CD4-positive, alpha-beta T cell (primary cell): ENCODE measurements at regions not wholly inside any gene's neighbourhood (a gene's known extent, or its start where the extent isn't known, plus 50 kb on each side); places are given as distances from the start of the nearest gene placed in this dataset.
"Not testable (repeated sequence)": the region's sequence is repeated elsewhere in the genome, so short reads cannot be mapped to it uniquely, and the experiment has no call there.

Experiments used
- ATAC-seq: fragments of 200-7000 bp; cut with Tn5 transposase; one replicate; pipeline ENCODE4 v1.10.0; 2022; ENCODE audit warnings: mild to moderate bottlenecking; ENCODE audit not compliant: poor library complexity
- CTCF ChIA-PET: fragments of 350-600 bp; sonication (Branson Sonifier 250); formaldehyde crosslinking; loops from one replicate; lab custom pipeline; 2021; ENCODE audit warnings: antibody characterized with exemption, inconsistent platforms; lab: Charles Lee
- POLR2A ChIA-PET: fragments of 350-600 bp; sonication (Branson Sonifier 250); formaldehyde crosslinking; loops from one replicate; lab custom pipeline; 2021; ENCODE audit warnings: antibody characterized with exemption, inconsistent platforms; lab: Charles Lee
- DNase-seq, 14 experiments: peaks; one replicate each; pipeline ENCODE4 v3.0.0-alpha.2; 2013 to 2020; ENCODE audit warnings: mixed read lengths in 2 of 14
- H3K27ac ChIP-seq, 2 donors: one replicate each; pipeline versions ENCODE4 v1.5.1 to v1.7.0; 2013; ENCODE audit warnings: low read length in 2 of 2, low read depth in 1 of 2, mild to moderate bottlenecking in 1 of 2
- H3K27me3 ChIP-seq, 2 experiments: 1 replicate in 1 of 2; 2 replicates in 1 of 2; pipeline versions ENCODE4 v1.6.1 to v1.7.0; 2013; ENCODE audit warnings: low read length in 2 of 2, control low read depth in 1 of 2, mild to moderate bottlenecking in 1 of 2, moderate library complexity in 1 of 2; ENCODE audit not compliant: insufficient read depth in 2 of 2, control insufficient read depth in 1 of 2
- H3K36me3 ChIP-seq: one replicate; pipeline ENCODE4 v1.6.1; 2013; ENCODE audit warnings: low read length, control low read depth; ENCODE audit not compliant: insufficient read depth
- H3K4me1 ChIP-seq: one replicate; pipeline ENCODE4 v1.6.1; 2013; ENCODE audit warnings: low read length, control low read depth; ENCODE audit not compliant: insufficient read depth
- H3K4me3 ChIP-seq: one replicate; pipeline ENCODE4 v1.5.1; 2013; ENCODE audit warnings: mild to moderate bottlenecking, low read length, moderate library complexity
- H3K9me3 ChIP-seq, 2 experiments: 1 replicate in 1 of 2; 2 replicates in 1 of 2; pipeline versions ENCODE4 v1.6.1 to v1.7.0; 2013; ENCODE audit warnings: low read length in 2 of 2, mild to moderate bottlenecking in 2 of 2, control low read depth in 1 of 2, moderate library complexity in 1 of 2; ENCODE audit not compliant: control insufficient read depth in 1 of 2, insufficient read depth in 1 of 2
- H3K27ac Mint-ChIP-seq: one replicate; pipeline ENCODE4 v1.8.0; 2020; ENCODE audit warnings: mixed read lengths
- H3K27me3 Mint-ChIP-seq: one replicate; pipeline ENCODE4 v1.8.0; 2021; ENCODE audit warnings: mixed read lengths
- H3K36me3 Mint-ChIP-seq: one replicate; pipeline ENCODE4 v1.8.0; 2021; ENCODE audit warnings: low read depth, mixed read lengths
- H3K4me1 Mint-ChIP-seq: one replicate; pipeline ENCODE4 v1.8.0; 2021; ENCODE audit warnings: low read depth, mixed read lengths
- H3K4me3 Mint-ChIP-seq: one replicate; pipeline ENCODE4 v1.8.0; 2020; ENCODE audit warnings: mild to moderate bottlenecking, mixed read lengths
- H3K9me3 Mint-ChIP-seq: one replicate; pipeline ENCODE4 v1.8.0; 2020; ENCODE audit warnings: mixed read lengths
- CTCF ChIP-seq: fragments of 200-600 bp; IDR thresholded peaks from one replicate; pipeline ENCODE4 v1.8.0; 2022; ENCODE audit warnings: antibody characterized with exemption, mild to moderate bottlenecking
- intact Hi-C, 2 experiments: fragments of 100-400 bp; cut with DNase I in 1 of 2; cut with micrococcal nuclease in 1 of 2; formaldehyde crosslinking; loops; one replicate each; pipeline versions ENCODE4 v1.15.1 to v1.9.0; 2023 to 2025; cut with DNase I, micrococcal nuclease

GRCh38 chr9:40911647-40912046, 216.8 kb downstream of the FOXD4L6 start:
- Mint-ChIP-seq H3K36me3 (peaks cover 89% of the 10 kb centered on the region), H3K9me3 (peaks cover 45% of the 10 kb centered on the region), H3K4me3 (no peak overlapping the region), H3K27me3 (peaks cover 27% of the 10 kb centered on the region), H3K27ac (no peak overlapping the region), H3K4me1 (no peaks in the 10 kb centered on the region)
- TF ChIP-seq CTCF = no peak
- peaks cover 10 to 91% of the 10 kb centered on the region in 2 experiments for H3K9me3 ChIP-seq
- H3K36me3 ChIP-seq = no peaks in the 10 kb centered on the region
- no peaks in the 10 kb centered on the region for H3K27me3 ChIP-seq
- no peak overlapping the region for H3K27ac ChIP-seq
- no peak for DNase-seq
- H3K4me1 ChIP-seq = no peaks in the 10 kb centered on the region
- ChIA-PET CTCF (no interaction called here), POLR2A (no interaction called here)
- intact Hi-C loops = no loop called here
- no peak for ATAC-seq
- no peak overlapping the region for H3K4me3 ChIP-seq

- peaks cover 5 to 97% of the 10 kb centered on the region in 2 experiments for H3K9me3 ChIP-seq
- Mint-ChIP-seq H3K36me3 (peaks cover 89% of the 10 kb centered on the region), H3K9me3 (peaks cover 46% of the 10 kb centered on the region), H3K27me3 (peaks cover 27% of the 10 kb centered on the region)
- DNase-seq, H3K4me1 ChIP-seq, H3K4me1 Mint-ChIP-seq, POLR2A ChIA-PET, CTCF ChIA-PET, H3K36me3 ChIP-seq, ATAC-seq, H3K27ac Mint-ChIP-seq, H3K4me3 ChIP-seq, H3K27me3 ChIP-seq, intact Hi-C loops, H3K4me3 Mint-ChIP-seq, H3K27ac ChIP-seq: not testable (repeated sequence)
These were observed 217.5 kb downstream of the FOXD4L6 start for GRCh38 chr9:40910995-40911394.

- intact Hi-C loops = loop anchor here in 1 of 2 experiments (1.0 kb wide), 1 partner anchor 13 kb away; no protein-coding TSS in a partner anchor
- Mint-ChIP-seq H3K4me1 (no peaks in the 10 kb centered on the region), H3K9me3 (peaks cover 47% of the 10 kb centered on the region), H3K27me3 (peaks cover 24% of the 10 kb centered on the region), H3K27ac (no peak overlapping the region), H3K36me3 (peaks cover 89% of the 10 kb centered on the region), H3K4me3 (no peak overlapping the region)
- no peak overlapping the region for H3K4me3 ChIP-seq
- DNase-seq (no peak), ATAC-seq (no peak)
- peaks cover 0 to 97% of the 10 kb centered on the region in 2 experiments for H3K9me3 ChIP-seq
- ChIA-PET POLR2A (no interaction called here), CTCF (no interaction called here)
- H3K27ac ChIP-seq = no peak overlapping the region
- H3K36me3 ChIP-seq = no peaks in the 10 kb centered on the region
- no peaks in the 10 kb centered on the region for H3K27me3 ChIP-seq
- no peaks in the 10 kb centered on the region for H3K4me1 ChIP-seq
- TF ChIP-seq CTCF = no peak
These were observed 218.7 kb downstream of the FOXD4L6 start for GRCh38 chr9:40909821-40910220.

GRCh38 chr9:40909111-40909510, 219.4 kb downstream of the FOXD4L6 start:
- H3K27me3 ChIP-seq, H3K4me1 Mint-ChIP-seq, H3K27ac Mint-ChIP-seq, ATAC-seq, CTCF ChIA-PET, H3K4me3 Mint-ChIP-seq, H3K4me3 ChIP-seq, H3K4me1 ChIP-seq, DNase-seq, H3K36me3 ChIP-seq, H3K27ac ChIP-seq, POLR2A ChIA-PET: not testable (repeated sequence)
- H3K9me3 Mint-ChIP-seq = peaks cover 40% of the 10 kb centered on the region
- peaks cover 20% of the 10 kb centered on the region for H3K27me3 Mint-ChIP-seq
- H3K9me3 ChIP-seq = peaks cover 0 to 96% of the 10 kb centered on the region in 2 experiments
- peaks cover 89% of the 10 kb centered on the region for H3K36me3 Mint-ChIP-seq
- intact Hi-C loops = loop anchor here in 1 of 2 experiments (1.0 kb wide), 1 partner anchor 12 kb away; no protein-coding TSS in a partner anchor
